GM18867 (cell line): ENCODE measurements at regions not wholly inside any gene's neighbourhood (a gene's known extent, or its start where the extent isn't known, plus 50 kb on each side); places are given as distances from the start of the nearest gene placed in this dataset.
"Not testable (repeated sequence)": the region's sequence is repeated elsewhere in the genome, so short reads cannot be mapped to it uniquely, and the experiment has no call there.

Experiments used
- ATAC-seq: cut with Tn5 transposase; IDR thresholded peaks from one replicate; pipeline ENCODE4 v1.9.1; 2021; ENCODE audit warnings: mild to moderate bottlenecking, moderate library complexity; ENCODE audit not compliant: unreplicated experiment

DNA sequence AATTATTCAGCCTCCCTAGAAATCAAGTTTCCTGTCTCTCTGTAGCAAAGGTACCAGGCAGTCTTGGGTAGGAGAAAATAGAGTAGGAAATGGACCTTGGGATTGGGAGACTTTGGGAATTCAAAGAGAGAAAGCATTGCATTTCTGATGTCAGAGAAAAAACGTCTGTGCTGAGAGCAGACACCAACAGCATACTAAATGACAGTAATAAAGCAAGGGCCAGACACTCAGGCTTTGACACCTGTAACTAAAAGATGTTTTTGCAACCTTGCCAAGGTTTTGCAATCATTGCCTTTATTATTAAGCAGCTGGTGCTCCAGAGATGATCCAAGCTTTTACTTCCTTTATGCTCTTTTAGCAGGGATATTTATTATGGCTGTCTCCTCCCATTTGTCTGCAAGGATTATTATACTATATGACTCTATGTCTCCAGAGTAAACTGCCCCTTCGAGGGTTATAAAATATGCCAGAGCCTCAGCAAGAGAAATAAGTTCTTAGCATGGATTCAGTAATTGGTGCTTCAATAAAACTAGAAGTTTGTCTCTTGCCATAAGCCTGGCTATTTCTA, 85.2 kb upstream of the GRAMD1B start:
- no peak for ATAC-seq

- ATAC-seq = not testable (repeated sequence)
Measured at GRCh38 chr11:123344188-123344587, 85.9 kb upstream of the GRAMD1B start.

GRCh38 chr11:123338997-123339752, 90.9 kb upstream of the GRAMD1B start:
- no peak for ATAC-seq

DNA sequence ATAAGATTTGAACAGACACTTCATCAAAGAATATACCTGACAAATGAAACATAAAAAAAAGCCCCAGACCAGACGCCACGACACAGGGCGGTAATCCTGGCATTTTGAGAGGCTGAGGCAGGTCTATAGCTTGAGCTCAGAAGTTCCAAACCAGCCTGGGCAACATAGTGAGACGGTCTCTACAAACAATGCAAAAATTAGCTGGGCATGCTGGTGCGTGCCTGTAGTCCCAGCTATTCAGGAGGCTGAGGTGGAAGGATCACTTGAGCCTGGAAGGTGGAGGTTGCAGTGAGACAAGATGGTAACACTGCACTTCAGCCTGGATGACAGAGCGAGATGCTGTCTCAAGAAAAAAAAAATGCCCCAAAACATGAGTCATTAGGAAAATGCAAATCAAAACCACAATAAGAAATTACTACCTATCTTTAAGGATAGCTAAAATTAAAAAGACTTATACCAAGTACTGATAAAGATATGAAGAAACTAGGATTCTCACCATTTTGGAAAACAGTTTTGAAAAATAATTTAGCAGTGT, 91.7 kb upstream of the GRAMD1B start:
- no peak for ATAC-seq

- ATAC-seq = no peak
Measured at GRCh38 chr11:123334925-123335324, 95.1 kb upstream of the GRAMD1B start.

GRCh38 chr11:123332577-123332976, 97.5 kb upstream of the GRAMD1B start:
- not testable (repeated sequence) for ATAC-seq

- no peak for ATAC-seq
Measured at GRCh38 chr11:123330948-123331347, 99.1 kb upstream of the GRAMD1B start.

GRCh38 chr11:123330471-123330870, 99.6 kb upstream of the GRAMD1B start:
- no peak for ATAC-seq

DNA sequence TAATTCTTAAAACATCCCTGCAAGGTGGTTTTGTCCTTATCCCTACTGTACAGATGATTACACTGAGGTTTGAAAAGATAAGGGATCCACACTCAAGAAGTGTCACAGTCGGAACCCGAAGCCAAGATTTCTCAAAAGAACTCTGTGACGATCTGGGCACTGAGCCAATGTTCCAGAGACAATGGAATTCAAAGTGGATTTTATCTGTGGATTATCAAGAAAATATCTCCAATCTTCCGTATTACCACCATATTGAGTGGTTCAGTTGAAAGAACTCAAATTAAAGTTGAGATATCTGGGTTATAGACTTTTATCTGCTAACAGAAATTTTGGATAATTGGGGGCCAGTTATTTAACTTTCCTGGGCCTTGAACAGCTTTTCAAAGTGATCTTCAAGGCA, 100.0 kb upstream of the GRAMD1B start:
- no peak for ATAC-seq

GRCh38 chr11:123328281-123328867, 101.7 kb upstream of the GRAMD1B start:
- ATAC-seq = no peak

DNA sequence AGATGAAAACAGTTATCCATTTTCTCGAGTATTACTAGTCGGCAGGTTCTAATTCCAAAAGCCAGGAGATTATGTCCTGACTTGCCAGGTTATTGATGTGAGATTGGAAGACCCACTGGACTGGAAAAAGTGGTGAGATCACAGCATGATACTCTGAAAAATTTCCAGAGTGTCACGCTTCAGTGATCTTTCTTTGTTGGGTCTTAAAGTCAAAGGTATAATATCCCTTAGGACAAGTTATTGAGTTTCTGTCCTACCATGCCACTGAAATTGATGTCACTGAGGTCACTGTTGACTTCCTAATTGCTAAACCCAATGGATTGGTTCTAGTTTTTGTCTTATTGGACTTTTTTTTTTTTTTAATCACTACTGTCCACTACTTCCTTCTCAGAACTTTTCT, 104.5 kb upstream of the GRAMD1B start:
- no peak for ATAC-seq

DNA sequence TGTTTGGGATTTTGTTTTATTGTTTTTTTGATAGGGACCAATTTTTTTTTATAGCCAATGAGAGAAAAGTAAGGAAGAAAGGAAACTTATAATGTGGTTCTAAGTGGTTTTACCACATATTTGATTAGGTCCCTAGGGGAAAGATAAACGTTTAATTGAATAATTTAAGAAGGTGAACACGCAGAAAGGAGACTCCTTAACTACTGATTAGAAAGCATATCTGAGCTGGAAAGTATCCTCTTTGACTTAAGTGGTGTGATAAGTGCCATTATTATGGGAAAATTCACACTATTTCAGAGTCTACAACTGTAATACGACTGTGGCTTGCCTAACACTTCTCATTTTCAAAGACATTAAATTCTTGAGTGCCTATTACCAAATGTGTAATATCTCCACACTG, 106.5 kb upstream of the GRAMD1B start:
- no peak for ATAC-seq

GRCh38 chr11:123321636-123322035, 108.4 kb upstream of the GRAMD1B start:
- no peak for ATAC-seq

DNA sequence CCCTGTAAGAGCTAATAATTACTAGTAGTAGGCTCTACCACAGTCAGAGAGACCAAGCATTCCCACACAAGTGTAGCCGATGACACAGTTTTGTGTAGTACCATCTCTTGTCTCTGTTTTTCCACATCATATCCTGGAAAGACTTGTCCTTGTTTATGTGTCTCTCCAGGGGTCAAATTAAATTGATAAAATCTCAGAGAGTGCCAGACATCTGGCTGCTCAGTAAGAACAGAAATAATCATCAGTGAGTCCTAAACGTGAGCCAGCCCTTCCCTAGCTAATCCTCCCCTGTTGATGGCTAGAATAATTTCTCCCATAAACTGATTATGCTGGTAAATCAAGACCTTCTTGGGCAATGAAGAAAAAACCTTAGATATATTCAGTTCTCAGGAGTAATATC, 111.4 kb upstream of the GRAMD1B start:
- no peak for ATAC-seq

DNA sequence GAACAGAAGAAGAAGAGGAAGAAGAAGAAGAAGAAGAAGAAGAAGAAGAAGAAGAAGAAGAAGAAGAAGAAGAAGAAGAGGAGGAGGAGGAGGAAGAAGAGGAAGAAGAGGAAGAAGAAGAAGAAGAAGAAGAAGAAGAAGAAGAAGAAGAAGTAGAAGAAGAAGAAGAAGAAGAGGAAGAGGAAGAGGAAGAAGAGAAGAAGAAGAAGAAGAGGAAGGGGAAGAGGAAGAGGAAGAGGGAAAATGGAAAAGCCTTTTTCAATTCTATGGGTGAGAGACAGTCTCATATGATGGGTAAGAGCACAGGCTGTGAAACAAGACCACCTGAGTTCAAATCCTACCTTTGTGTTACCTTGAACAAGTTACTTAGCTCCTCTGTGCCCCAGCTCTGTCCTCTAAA, 111.9 kb upstream of the GRAMD1B start:
- ATAC-seq = not testable (repeated sequence)

DNA sequence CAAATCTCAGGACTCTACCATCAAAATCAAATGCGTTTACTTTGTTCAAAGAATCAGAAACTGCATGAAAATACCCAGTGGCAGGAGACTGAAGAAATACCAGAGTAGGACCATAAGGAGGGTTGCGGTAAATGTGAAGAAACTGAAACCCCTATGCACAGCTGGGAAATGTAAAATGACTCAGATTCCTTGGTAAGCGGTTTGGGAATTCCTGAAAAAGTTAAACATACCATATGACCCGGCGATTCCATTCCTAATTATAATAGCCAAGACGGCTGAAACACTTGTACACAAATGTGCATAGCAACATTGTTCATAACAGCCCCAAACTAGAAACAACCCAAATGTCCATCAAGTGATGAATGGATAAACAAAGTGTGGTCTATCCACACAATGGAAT, 114.1 kb upstream of the GRAMD1B start:
- ATAC-seq = no peak

- ATAC-seq = no peak
Measured at GRCh38 chr11:123314972-123315371, 115.1 kb upstream of the GRAMD1B start.

DNA sequence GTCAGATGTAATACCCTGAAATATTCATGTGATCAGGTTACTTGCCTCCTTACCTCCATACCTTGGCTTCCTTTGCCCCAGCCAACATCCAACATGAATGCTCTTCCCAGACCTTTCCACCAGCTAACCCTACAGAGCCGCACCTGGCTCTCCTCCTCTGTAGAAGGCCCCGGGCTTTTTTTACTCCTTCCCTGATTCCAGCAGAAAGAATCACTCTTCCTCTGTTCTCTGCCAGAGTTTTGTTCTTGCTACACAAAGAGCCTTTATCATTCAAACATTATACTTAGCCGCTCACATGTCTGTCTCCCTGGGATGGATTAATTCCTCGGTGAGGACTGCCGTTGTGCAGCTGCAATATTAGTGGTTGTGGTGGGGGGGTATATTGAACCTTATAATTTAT, 116.8 kb upstream of the GRAMD1B start:
- no peak for ATAC-seq

GRCh38 chr11:123308077-123308476, 113.0 kb upstream of the CLMP start:
- peak; percentile 46 for ATAC-seq

GRCh38 chr11:123307276-123307675, 112.2 kb upstream of the CLMP start:
- no peak for ATAC-seq

GRCh38 chr11:123306531-123306930, 111.5 kb upstream of the CLMP start:
- no peak for ATAC-seq
